ENCODE measurements at regions not wholly inside any gene's neighbourhood (a gene's known extent, or its start where the extent isn't known, plus 50 kb on each side); places are given as distances from the start of the nearest gene placed in this dataset.

GRCh38 chr2:76311728-76312127 lies 601.0 kb upstream of the GCFC2 start:
- TF ChIP-seq SUZ12 (IDR thresholded peaks at IDR 0.05): no peak
- TF ChIP-seq ZNF384 (IDR thresholded peaks at IDR 0.05): no peak
- TF ChIP-seq L3MBTL2 (conservative IDR thresholded peaks at IDR 0.05): no peak
- no peak for TF ChIP-seq FOXM1 (IDR thresholded peaks at IDR 0.05; ENCODE audit: borderline replicate concordance)
- no peak for TF ChIP-seq SP1 (IDR thresholded peaks at IDR 0.05)
- no peak for TF ChIP-seq NFRKB (IDR thresholded peaks at IDR 0.05)
- no peak for TF ChIP-seq ELF4 (IDR thresholded peaks at IDR 0.05)
- TF ChIP-seq ARNT (IDR thresholded peaks at IDR 0.05): no peak
- TF ChIP-seq FOXA1 (IDR thresholded peaks at IDR 0.05): no peak
- no peak for TF ChIP-seq BHLHE40 (IDR thresholded peaks at IDR 0.05; ENCODE audit: borderline replicate concordance)
- TF ChIP-seq HDGF (IDR thresholded peaks at IDR 0.05; ENCODE audit: borderline replicate concordance): no peak
